ENCODE measurements at regions not wholly inside any gene's neighbourhood (a gene's known extent, or its start where the extent isn't known, plus 50 kb on each side); places are given as distances from the start of the nearest gene placed in this dataset.

- ATAC-seq = no peak
- Histone ChIP-seq H3K9me3 (no peaks in the 10 kb centered on the region), H3K27ac (no peak overlapping the region), H3K4me2 (no peak overlapping the region), H3K4me3 (no peak overlapping the region), H3K4me1 (no peaks in the 10 kb centered on the region)
- TF ChIP-seq HOXB5 (CRISPR knock-in tag; IDR thresholded peaks at IDR 0.05) (no peak), CHD2 (IDR thresholded peaks at IDR 0.05; ENCODE audit: low read length, partially characterized antibody) (no peak), ZC3H11A (IDR thresholded peaks at IDR 0.05) (no peak), CEBPB (IDR thresholded peaks at IDR 0.05) (no peak), EHMT2 (IDR thresholded peaks at IDR 0.05; ENCODE audit: low read depth) (no peak), ZNF302 (CRISPR knock-in tag; IDR thresholded peaks at IDR 0.05) (no peak), ELK1 (IDR thresholded peaks at IDR 0.05; ENCODE audit: low read depth, low read length) (no peak), JUNB (IDR thresholded peaks at IDR 0.05) (no peak), MAX (IDR thresholded peaks at IDR 0.05) (no peak), E2F6 (IDR thresholded peaks at IDR 0.05; ENCODE audit: borderline replicate concordance, low read depth) (no peak), FOSL2 (IDR thresholded peaks at IDR 0.05) (no peak), FOSL2 (CRISPR knock-in tag; IDR thresholded peaks at IDR 0.05) (no peak)
- DNase-seq (ENCODE audit: low read depth in 1 of 2, low spot score in 1 of 2) = no peak
- CTCF ChIA-PET = interaction anchor here (1.0 kb wide), 1 partner anchor 54 kb away, joined by 3 read pairs; no protein-coding TSS in a partner anchor
- POLR2A ChIA-PET = no interaction called here
- 49% methylated on average over 5 of the region's 5 CpGs for WGBS (ENCODE audit: missing lambda C conversion rate)
- FAIRE-seq = no peak
These were observed 83.1 kb upstream of the VEPH1 start for GRCh38 chr3:157586293-157586692.

- ChIA-PET POLR2A (no interaction called here), CTCF (no interaction called here)
- Histone ChIP-seq H3K9me3 (no peaks in the 10 kb centered on the region), H3K4me3 (no peak overlapping the region), H3K4me1 (no peaks in the 10 kb centered on the region), H3K27ac (no peak overlapping the region), H3K4me2 (no peak overlapping the region)
- 58% methylated on average over 12 of the region's 12 CpGs for WGBS (ENCODE audit: missing lambda C conversion rate)
- ATAC-seq = no peak
- FAIRE-seq = no peak
- DNase-seq (ENCODE audit: low read depth in 1 of 2, low spot score in 1 of 2) = no peak
- TF ChIP-seq HOXB13 (CRISPR knock-in tag; IDR thresholded peaks at IDR 0.05; ENCODE audit: low read depth) (no peak), HEYL (CRISPR knock-in tag; IDR thresholded peaks at IDR 0.05) (no peak), FOXS1 (CRISPR knock-in tag; IDR thresholded peaks at IDR 0.05) (no peak), TFCP2L1 (CRISPR knock-in tag; IDR thresholded peaks at IDR 0.05) (no peak), ZC3H11A (IDR thresholded peaks at IDR 0.05) (no peak), KDM1A (IDR thresholded peaks at IDR 0.05; ENCODE audit: low read depth) (no peak), USF2 (IDR thresholded peaks at IDR 0.05) (no peak), HDAC2 (IDR thresholded peaks at IDR 0.05) (no peak), JUNB (IDR thresholded peaks at IDR 0.05) (no peak), SMC3 (IDR thresholded peaks at IDR 0.05) (no peak), HMGXB4 (CRISPR knock-in tag; IDR thresholded peaks at IDR 0.05; ENCODE audit: borderline replicate concordance) (no peak), FOSL2 (IDR thresholded peaks at IDR 0.05) (no peak), FOSL2 (CRISPR knock-in tag; IDR thresholded peaks at IDR 0.05) (no peak)
These were observed 82.2 kb upstream of the VEPH1 start for GRCh38 chr3:157585386-157585785.

- Histone ChIP-seq H3K27ac (no peak overlapping the region), H3K4me2 (no peak overlapping the region), H3K9me3 (no peaks in the 10 kb centered on the region), H3K4me1 (no peaks in the 10 kb centered on the region), H3K4me3 (no peak overlapping the region)
- no peak for TF ChIP-seq BCL3 (IDR thresholded peaks at IDR 0.05)
- TF ChIP-seq MAFK (IDR thresholded peaks at IDR 0.05; ENCODE audit: partially characterized antibody) = no peak
- no peak for TF ChIP-seq BHLHE40 (IDR thresholded peaks at IDR 0.05; ENCODE audit: low read depth, low read length)
- no peak for TF ChIP-seq HMGXB4 (CRISPR knock-in tag; IDR thresholded peaks at IDR 0.05; ENCODE audit: borderline replicate concordance)
- no peak for TF ChIP-seq CHD4 (IDR thresholded peaks at IDR 0.05; ENCODE audit: borderline replicate concordance)
- no peak for TF ChIP-seq PHF8 (IDR thresholded peaks at IDR 0.05; ENCODE audit: borderline replicate concordance, low read depth)
- no peak for TF ChIP-seq RFX5 (IDR thresholded peaks at IDR 0.05)
- TF ChIP-seq ZC3H11A (IDR thresholded peaks at IDR 0.05) = no peak
- no peak for TF ChIP-seq POLR2AphosphoS2 (conservative IDR thresholded peaks at IDR 0.05; ENCODE audit: low read length)
- TF ChIP-seq FOXS1 (CRISPR knock-in tag; IDR thresholded peaks at IDR 0.05) = no peak
- TF ChIP-seq TFCP2L1 (CRISPR knock-in tag; IDR thresholded peaks at IDR 0.05) = no peak
- no peak for TF ChIP-seq HOXB13 (CRISPR knock-in tag; IDR thresholded peaks at IDR 0.05; ENCODE audit: low read depth)
- TF ChIP-seq HOXB5 (CRISPR knock-in tag; IDR thresholded peaks at IDR 0.05) = no peak
- FAIRE-seq = no peak
- no peak for ATAC-seq
- POLR2A ChIA-PET = no interaction called here
- no peak for DNase-seq (ENCODE audit: low read depth in 1 of 2, low spot score in 1 of 2)
- 73% methylated on average over 3 of the region's 3 CpGs for WGBS (ENCODE audit: missing lambda C conversion rate)
- CTCF ChIA-PET = interaction anchor here (0.7 to 3.6 kb wide), 3 partner anchors 9 to 36 kb away, joined by 3 to 13 read pairs (median 3); no protein-coding TSS in a partner anchor
These were observed 79.4 kb upstream of the VEPH1 start for GRCh38 chr3:157582637-157582973.
